ENCODE measurements at regions not wholly inside any gene's neighbourhood (a gene's known extent, or its start where the extent isn't known, plus 50 kb on each side); places are given as distances from the start of the nearest gene placed in this dataset.

- Histone ChIP-seq H3K36me3 (no peaks in the 10 kb centered on the region), H3K9me3 (no peaks in the 10 kb centered on the region), H3K27me3 (no peaks in the 10 kb centered on the region), H3K27ac (no peak overlapping the region), H3K4me1 (no peaks in the 10 kb centered on the region), H3K4me3 (no peak overlapping the region)
- DNase-seq (no peak), ATAC-seq (no peak)
- TF ChIP-seq, protein P1, sequence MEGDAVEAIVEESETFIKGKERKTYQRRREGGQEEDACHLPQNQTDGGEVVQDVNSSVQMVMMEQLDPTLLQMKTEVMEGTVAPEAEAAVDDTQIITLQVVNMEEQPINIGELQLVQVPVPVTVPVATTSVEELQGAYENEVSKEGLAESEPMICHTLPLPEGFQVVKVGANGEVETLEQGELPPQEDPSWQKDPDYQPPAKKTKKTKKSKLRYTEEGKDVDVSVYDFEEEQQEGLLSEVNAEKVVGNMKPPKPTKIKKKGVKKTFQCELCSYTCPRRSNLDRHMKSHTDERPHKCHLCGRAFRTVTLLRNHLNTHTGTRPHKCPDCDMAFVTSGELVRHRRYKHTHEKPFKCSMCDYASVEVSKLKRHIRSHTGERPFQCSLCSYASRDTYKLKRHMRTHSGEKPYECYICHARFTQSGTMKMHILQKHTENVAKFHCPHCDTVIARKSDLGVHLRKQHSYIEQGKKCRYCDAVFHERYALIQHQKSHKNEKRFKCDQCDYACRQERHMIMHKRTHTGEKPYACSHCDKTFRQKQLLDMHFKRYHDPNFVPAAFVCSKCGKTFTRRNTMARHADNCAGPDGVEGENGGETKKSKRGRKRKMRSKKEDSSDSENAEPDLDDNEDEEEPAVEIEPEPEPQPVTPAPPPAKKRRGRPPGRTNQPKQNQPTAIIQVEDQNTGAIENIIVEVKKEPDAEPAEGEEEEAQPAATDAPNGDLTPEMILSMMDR (IDR thresholded peaks at IDR 0.05): no peak
- intact Hi-C loops (cut with DNase I): no loop called here
Measured at GRCh38 chr13:28563609-28564008, 68.7 kb upstream of the FLT1 start.

DNA sequence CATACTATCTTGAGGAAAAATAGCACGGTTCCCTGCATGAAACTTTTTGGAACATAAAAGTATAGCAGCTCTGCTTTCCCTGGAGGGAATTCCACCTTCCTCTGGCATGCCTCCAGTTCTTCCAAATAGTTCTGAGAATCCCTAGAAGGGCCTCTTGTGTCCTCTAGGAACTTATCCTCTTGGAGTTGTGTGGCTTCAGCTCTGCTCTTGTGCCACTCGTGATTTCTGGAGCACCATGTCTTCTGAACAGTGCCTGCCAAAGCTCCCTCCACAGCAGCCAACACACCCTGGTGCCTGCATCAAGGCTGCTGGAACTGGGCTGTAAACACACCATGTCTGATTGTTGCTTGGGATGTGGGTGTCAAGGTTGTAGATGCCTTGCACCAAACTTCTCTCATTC is 65.7 kb upstream of the FLT1 start:
- H3K27ac ChIP-seq: no peak overlapping the region
- H3K36me3 ChIP-seq: no peaks in the 10 kb centered on the region
- DNase-seq (no peak), ATAC-seq (no peak)
- H3K27me3 ChIP-seq: no peaks in the 10 kb centered on the region
- no peak overlapping the region for H3K4me3 ChIP-seq
- no peaks in the 10 kb centered on the region for H3K4me1 ChIP-seq
- intact Hi-C loops (cut with DNase I): no loop called here
- TF ChIP-seq, protein P1 (IDR thresholded peaks at IDR 0.05): no peak
- no peaks in the 10 kb centered on the region for H3K9me3 ChIP-seq

DNA sequence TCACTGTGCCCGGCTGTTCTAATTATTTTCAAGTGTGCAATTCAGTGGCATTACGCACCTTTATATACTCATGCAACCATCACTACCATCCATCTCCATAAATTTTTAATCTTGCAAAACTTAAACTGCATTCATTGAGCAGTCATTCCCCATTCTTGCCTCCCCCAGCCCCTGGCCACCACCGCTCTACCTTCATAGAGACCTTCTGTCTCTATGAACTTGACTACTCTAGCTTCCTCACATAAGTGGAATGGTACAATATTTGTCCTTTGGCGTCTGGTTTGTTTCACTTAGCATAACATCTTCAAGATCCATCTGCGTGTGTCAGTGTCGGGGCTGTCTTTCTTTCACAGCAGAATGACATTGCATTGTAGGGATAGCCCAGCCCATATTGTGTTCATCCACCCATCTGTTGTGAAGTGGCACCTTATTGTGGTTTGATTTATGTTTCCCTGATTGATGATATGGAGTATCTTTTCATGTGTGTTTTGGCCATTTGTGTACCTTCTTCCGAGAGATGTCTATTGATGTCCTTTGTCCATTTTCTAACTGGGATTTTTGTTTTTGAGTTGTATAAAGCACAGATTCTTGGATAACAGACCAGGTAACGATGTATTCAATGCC is 64.8 kb upstream of the FLT1 start:
- H3K9me3 ChIP-seq: no peaks in the 10 kb centered on the region
- H3K27ac ChIP-seq: no peak overlapping the region
- TF ChIP-seq, protein P1 (IDR thresholded peaks at IDR 0.05): no peak
- H3K4me3 ChIP-seq: no peak overlapping the region
- DNase-seq: no peak
- intact Hi-C loops (cut with DNase I): no loop called here
- no peaks in the 10 kb centered on the region for H3K36me3 ChIP-seq
- H3K4me1 ChIP-seq: no peaks in the 10 kb centered on the region
- no peaks in the 10 kb centered on the region for H3K27me3 ChIP-seq
- ATAC-seq: no peak

- TF ChIP-seq, protein P1 (IDR thresholded peaks at IDR 0.05): no peak
- Histone ChIP-seq H3K4me3 (no peak overlapping the region), H3K36me3 (no peaks in the 10 kb centered on the region), H3K27ac (no peak overlapping the region), H3K9me3 (no peaks in the 10 kb centered on the region), H3K27me3 (no peaks in the 10 kb centered on the region), H3K4me1 (no peaks in the 10 kb centered on the region)
- intact Hi-C loops (cut with DNase I): no loop called here
- no peak for DNase-seq
- no peak for ATAC-seq
Measured at GRCh38 chr13:28558567-28558966, 63.6 kb upstream of the FLT1 start.

DNA sequence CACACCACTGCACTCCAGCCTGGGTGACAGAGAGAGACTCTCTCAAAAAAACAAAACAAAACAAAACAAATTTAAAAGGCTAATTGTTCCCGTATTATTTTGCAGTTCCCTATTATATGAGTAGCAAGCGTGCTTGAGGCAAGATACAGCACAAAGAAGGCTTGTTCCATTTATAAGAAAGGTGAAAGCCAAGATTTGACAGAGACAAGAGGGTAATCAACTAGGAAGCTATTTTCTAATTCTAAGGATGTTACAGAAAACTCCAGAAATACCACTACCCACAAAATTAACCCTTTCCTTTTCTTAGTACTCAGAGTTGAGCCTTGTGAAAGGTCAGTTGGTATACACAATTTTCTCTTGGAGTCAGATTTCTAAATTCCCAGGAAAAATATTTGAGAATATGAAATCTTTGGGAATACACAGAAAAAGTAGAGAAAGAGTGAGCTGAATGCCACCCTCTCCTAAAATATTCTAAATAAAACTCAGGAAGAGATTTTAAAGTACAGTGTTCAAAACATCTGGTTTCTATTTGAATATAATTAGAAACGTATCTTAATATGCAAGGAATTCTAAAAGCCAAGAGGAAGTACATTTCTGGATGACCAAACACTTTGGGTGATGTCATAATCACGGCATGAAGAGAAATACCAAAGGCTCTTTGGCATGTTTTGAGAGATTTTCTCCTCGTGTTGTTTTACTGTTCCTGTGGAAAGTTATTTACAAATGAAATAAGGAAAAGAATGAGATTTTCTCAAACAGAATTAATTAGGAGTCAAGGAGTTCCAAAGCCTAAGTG is 63.0 kb upstream of the FLT1 start:
- no peak for DNase-seq
- H3K4me3 ChIP-seq: no peak overlapping the region
- H3K9me3 ChIP-seq: no peaks in the 10 kb centered on the region
- H3K36me3 ChIP-seq: no peaks in the 10 kb centered on the region
- ATAC-seq: peak; percentile 52
- TF ChIP-seq, protein P1 (IDR thresholded peaks at IDR 0.05): no peak
- intact Hi-C loops (cut with DNase I): no loop called here
- H3K4me1 ChIP-seq: no peaks in the 10 kb centered on the region
- H3K27me3 ChIP-seq: no peaks in the 10 kb centered on the region
- H3K27ac ChIP-seq: no peak overlapping the region
